H9 (cell line): ENCODE measurements at regions not wholly inside any gene's neighbourhood (a gene's known extent, or its start where the extent isn't known, plus 50 kb on each side); places are given as distances from the start of the nearest gene placed in this dataset.

ENCODE experiments used
- DNase-seq: peaks from one replicate; pipeline ENCODE4 v3.0.0-alpha.2; 2017
- H2AFZ ChIP-seq: one replicate; pipeline ENCODE4 v1.6.1; 2013; ENCODE audit warnings: mild to moderate bottlenecking, low read length, control low read depth, moderate library complexity
- H2AK5ac ChIP-seq: 2 replicates; pipeline ENCODE4 v1.6.1; 2013; ENCODE audit warnings: low read length, control low read depth, mixed read lengths; ENCODE audit not compliant: insufficient read length
- H2BK120ac ChIP-seq: one replicate; pipeline ENCODE4 v1.6.1; 2013; ENCODE audit warnings: low read depth, mild to moderate bottlenecking, low read length, control low read depth, inconsistent platforms; ENCODE audit not compliant: poor library complexity, severe bottlenecking
- H2BK12ac ChIP-seq: 2 replicates; pipeline ENCODE4 v1.6.1; 2013; ENCODE audit warnings: low read length, control low read depth, mixed read lengths, low read depth; ENCODE audit not compliant: insufficient read length
- H2BK15ac ChIP-seq: 2 replicates; pipeline ENCODE4 v1.6.1; 2013; ENCODE audit warnings: low read depth, low read length, control low read depth
- H2BK20ac ChIP-seq: one replicate; pipeline ENCODE4 v1.6.1; 2013; ENCODE audit warnings: low read depth, mild to moderate bottlenecking, low read length, control low read depth, inconsistent platforms; ENCODE audit not compliant: poor library complexity, severe bottlenecking
- H2BK5ac ChIP-seq: 2 replicates; pipeline ENCODE4 v1.6.1; 2013; ENCODE audit warnings: low read length, control low read depth, mixed read lengths; ENCODE audit not compliant: insufficient read length
- H3K14ac ChIP-seq: 2 replicates; pipeline ENCODE4 v1.6.1; 2013; ENCODE audit warnings: low read length, control low read depth; ENCODE audit not compliant: insufficient read depth
- H3K18ac ChIP-seq: 2 replicates; pipeline ENCODE4 v1.6.1; 2013; ENCODE audit warnings: low read depth, mild to moderate bottlenecking, mixed read lengths, low read length, control low read depth; ENCODE audit not compliant: insufficient read length
- H3K23ac ChIP-seq: 2 replicates; pipeline ENCODE4 v1.6.1; 2013; ENCODE audit warnings: low read length, control low read depth, mixed read lengths, low read depth; ENCODE audit not compliant: insufficient read length
- H3K23me2 ChIP-seq: 2 replicates; pipeline ENCODE4 v1.6.1; 2013; ENCODE audit warnings: low read depth, mild to moderate bottlenecking, mixed read lengths, low read length, control low read depth; ENCODE audit not compliant: insufficient read length, poor library complexity, severe bottlenecking
- H3K27ac ChIP-seq: 2 replicates; pipeline ENCODE4 v1.5.1; 2013; ENCODE audit warnings: low read length, control low read depth, mixed read lengths, low read depth; ENCODE audit not compliant: insufficient read length
- H3K27me3 ChIP-seq: 2 replicates; pipeline ENCODE4 v1.6.1; 2013; ENCODE audit warnings: low read length, control low read depth, inconsistent platforms; ENCODE audit not compliant: insufficient read depth
- H3K4ac ChIP-seq: 2 replicates; pipeline ENCODE4 v1.6.1; 2013; ENCODE audit warnings: low read depth, mild to moderate bottlenecking, control low read depth, inconsistent platforms, low read length, moderate library complexity
- H3K4me1 ChIP-seq: 2 replicates; pipeline ENCODE4 v1.6.1; 2013; ENCODE audit warnings: low read length, control low read depth, inconsistent platforms; ENCODE audit not compliant: insufficient read depth
- H3K4me2 ChIP-seq: 2 replicates; pipeline ENCODE4 v1.6.1; 2013; ENCODE audit warnings: low read length, control low read depth, mixed read lengths; ENCODE audit not compliant: insufficient read length, insufficient read depth
- H3K56ac ChIP-seq: 2 replicates; pipeline ENCODE4 v1.6.1; 2013; ENCODE audit warnings: low read depth, mild to moderate bottlenecking, mixed read lengths, low read length, control low read depth; ENCODE audit not compliant: insufficient read length
- H3K79me1 ChIP-seq: 2 replicates; pipeline ENCODE4 v1.6.1; 2013; ENCODE audit warnings: low read depth, mild to moderate bottlenecking, moderate library complexity, low read length, control low read depth, inconsistent platforms; ENCODE audit not compliant: insufficient read depth, poor library complexity, severe bottlenecking
- H3K79me2 ChIP-seq: 2 replicates; pipeline ENCODE4 v1.6.1; 2013; ENCODE audit warnings: low read length, control low read depth, inconsistent platforms; ENCODE audit not compliant: insufficient read depth
- H3K9ac ChIP-seq: 2 replicates; pipeline ENCODE4 v1.6.1; 2013; ENCODE audit warnings: low read length, control low read depth, mixed read lengths; ENCODE audit not compliant: insufficient read length; ENCODE audit errors: extremely low read depth
- H3K9me3 ChIP-seq: one replicate; pipeline ENCODE4 v1.6.1; 2013; ENCODE audit warnings: low read depth, low read length, inconsistent platforms; ENCODE audit not compliant: control insufficient read depth
- H3T11ph ChIP-seq: one replicate; pipeline ENCODE4 v1.6.1; 2013; ENCODE audit warnings: mild to moderate bottlenecking, low read length, control low read depth, inconsistent platforms
- H4K20me1 ChIP-seq: one replicate; pipeline ENCODE4 v1.6.1; 2013; ENCODE audit not compliant: control insufficient read depth, insufficient read length, insufficient read depth
- H4K5ac ChIP-seq: 2 replicates; pipeline ENCODE4 v1.6.1; 2013; ENCODE audit warnings: low read depth, mild to moderate bottlenecking, mixed read lengths, low read length, control low read depth; ENCODE audit not compliant: insufficient read length
- H4K8ac ChIP-seq: replicated peaks from 2 replicates; pipeline ENCODE4 v1.6.1; 2013; ENCODE audit warnings: low read length, control low read depth, mixed read lengths, low read depth; ENCODE audit not compliant: insufficient read length
- H4K91ac ChIP-seq: 2 replicates; pipeline ENCODE4 v1.6.1; 2013; ENCODE audit warnings: low read depth, mild to moderate bottlenecking, moderate library complexity, mixed read lengths, low read length, control low read depth; ENCODE audit not compliant: insufficient read length
- H3K27ac Mint-ChIP-seq, 3 experiments: 2 replicates in 2 of 3; 3 replicates in 1 of 3; pipeline ENCODE4 v1.8.0; 2020 to 2021; ENCODE audit warnings: mixed read lengths in 3 of 3, mild to moderate bottlenecking in 1 of 3, moderate library complexity in 1 of 3
- H3K27me3 Mint-ChIP-seq: 2 replicates; pipeline ENCODE4 v1.8.0; 2021; ENCODE audit warnings: low read depth, mild to moderate bottlenecking, moderate library complexity, mixed read lengths
- H3K36me3 Mint-ChIP-seq, 3 experiments: 2 replicates in 2 of 3; 3 replicates in 1 of 3; pipeline ENCODE4 v1.8.0; 2020 to 2021; ENCODE audit warnings: low read depth in 3 of 3, mixed read lengths in 3 of 3; ENCODE audit not compliant: insufficient read depth in 1 of 3
- H3K4me1 Mint-ChIP-seq, 2 experiments: 2 replicates each; pipeline ENCODE4 v1.8.0; 2020; ENCODE audit warnings: mixed read lengths in 2 of 2
- H3K4me3 Mint-ChIP-seq, 2 experiments: 2 replicates in 1 of 2; 3 replicates in 1 of 2; pipeline ENCODE4 v1.8.0; 2020 to 2021; ENCODE audit warnings: mild to moderate bottlenecking in 2 of 2, mixed read lengths in 2 of 2, moderate library complexity in 1 of 2
- H3K9me3 Mint-ChIP-seq, 2 experiments: 2 replicates in 1 of 2; 3 replicates in 1 of 2; pipeline ENCODE4 v1.8.0; 2020; ENCODE audit warnings: mild to moderate bottlenecking in 2 of 2, mixed read lengths in 2 of 2, moderate library complexity in 1 of 2
- CTCF ChIP-seq: fragments of 200-600 bp; sonication (generic); conservative IDR thresholded peaks from 3 replicates; pipeline ENCODE4 v1.8.0; 2021; ENCODE audit warnings: antibody characterized with exemption, mild to moderate bottlenecking
- WGBS: extraction: QIAGEN DNeasy Blood & Tissue Kit; methylation state at CpG from one replicate; pipeline ENCODE4 v1.1.7; 2013; ENCODE audit warnings: missing lambda C conversion rate, low lambda C conversion rate, mixed read lengths; ENCODE audit not compliant: insufficient read length; ENCODE audit errors: extremely low coverage; 5-methylcytosine and 5-hydroxymethylcytosine counted together

- Mint-ChIP-seq H3K27ac (no peak overlapping the region), H3K27me3 (no peaks in the 10 kb centered on the region), H3K9me3 (peaks cover 30 to 33% of the 10 kb centered on the region in 2 experiments), H3K4me3 (no peak overlapping the region), H3K4me1 (no peaks in the 10 kb centered on the region), H3K36me3 (peaks cover 12 to 24% (median 19%) of the 10 kb centered on the region in 3 experiments)
- Histone ChIP-seq H3K27me3 (no peaks in the 10 kb centered on the region), H3K79me2 (no peaks in the 10 kb centered on the region), H3K27ac (no peak overlapping the region), H2BK120ac (no peak overlapping the region), H2BK12ac (no peak overlapping the region), H2AFZ (no peak overlapping the region), H3K9me3 (no peaks in the 10 kb centered on the region), H2BK20ac (no peak overlapping the region), H4K5ac (no peak overlapping the region), H3K4me2 (no peak overlapping the region), H3K23me2 (no peaks in the 10 kb centered on the region), H3K14ac (no peak overlapping the region), H4K91ac (no peak overlapping the region), H4K8ac (no peak overlapping the region), H3K18ac (no peak overlapping the region), H3K9ac (no peak overlapping the region), H3T11ph (no peak overlapping the region), H2AK5ac (no peak overlapping the region), H4K20me1 (no peaks in the 10 kb centered on the region), H2BK5ac (no peak overlapping the region), H3K56ac (no peak overlapping the region), H2BK15ac (no peak overlapping the region), H3K79me1 (no peaks in the 10 kb centered on the region), H3K23ac (no peak overlapping the region), H3K4ac (no peak overlapping the region), H3K4me1 (no peaks in the 10 kb centered on the region)
- WGBS = no CpG with 5 or more reads among the region's 2 CpGs
- no peak for TF ChIP-seq CTCF
- no peak for DNase-seq
These were observed 316.0 kb upstream of the IRAK1BP1 start for GRCh38 chr6:78551361-78551760.
